SJCRH30 (cell line): ENCODE measurements at regions not wholly inside any gene's neighbourhood (a gene's known extent, or its start where the extent isn't known, plus 50 kb on each side); places are given as distances from the start of the nearest gene placed in this dataset.

Experiments used
- DNase-seq, 2 experiments: peaks; one replicate each; pipeline ENCODE4 v3.0.0-alpha.2; 2015 to 2020
- H3K27ac ChIP-seq: fragments of 250-450 bp; sonication (Bioruptor Pico); 2 replicates; pipeline ENCODE4 v1.5.1; 2020; ENCODE audit warnings: mild to moderate bottlenecking, moderate library complexity
- H3K27me3 ChIP-seq: fragments of 250-450 bp; sonication (Bioruptor Pico); 2 replicates; pipeline ENCODE4 v1.5.1; 2020; ENCODE audit warnings: mild to moderate bottlenecking, moderate library complexity
- H3K36me3 ChIP-seq: fragments of 250-450 bp; sonication (Bioruptor Pico); 2 replicates; pipeline ENCODE4 v1.5.1; 2020; ENCODE audit warnings: mild to moderate bottlenecking, moderate library complexity
- H3K4me1 ChIP-seq: fragments of 250-450 bp; sonication (Bioruptor Pico); 2 replicates; pipeline ENCODE4 v1.5.1; 2020; ENCODE audit warnings: mild to moderate bottlenecking, moderate library complexity
- H3K4me3 ChIP-seq: fragments of 250-450 bp; sonication (Bioruptor Pico); 2 replicates; pipeline ENCODE4 v1.5.1; 2020; ENCODE audit warnings: mild to moderate bottlenecking, moderate library complexity
- H3K9me3 ChIP-seq: fragments of 250-450 bp; sonication (Bioruptor Pico); replicated peaks from 2 replicates; pipeline ENCODE4 v1.5.1; 2020; ENCODE audit warnings: mild to moderate bottlenecking, moderate library complexity

- Histone ChIP-seq H3K4me1 (no peaks in the 10 kb centered on the region), H3K36me3 (no peaks in the 10 kb centered on the region), H3K27me3 (no peaks in the 10 kb centered on the region; the same call in 1 of the 2 replicates), H3K27ac (no peak overlapping the region), H3K4me3 (no peak overlapping the region), H3K9me3 (no peaks in the 10 kb centered on the region)
- peak in 1 of 2 experiments; percentile 18 for DNase-seq
These were observed 56.2 kb upstream of the NPY start for GRCh38 chr7:24227603-24228359.

DNA sequence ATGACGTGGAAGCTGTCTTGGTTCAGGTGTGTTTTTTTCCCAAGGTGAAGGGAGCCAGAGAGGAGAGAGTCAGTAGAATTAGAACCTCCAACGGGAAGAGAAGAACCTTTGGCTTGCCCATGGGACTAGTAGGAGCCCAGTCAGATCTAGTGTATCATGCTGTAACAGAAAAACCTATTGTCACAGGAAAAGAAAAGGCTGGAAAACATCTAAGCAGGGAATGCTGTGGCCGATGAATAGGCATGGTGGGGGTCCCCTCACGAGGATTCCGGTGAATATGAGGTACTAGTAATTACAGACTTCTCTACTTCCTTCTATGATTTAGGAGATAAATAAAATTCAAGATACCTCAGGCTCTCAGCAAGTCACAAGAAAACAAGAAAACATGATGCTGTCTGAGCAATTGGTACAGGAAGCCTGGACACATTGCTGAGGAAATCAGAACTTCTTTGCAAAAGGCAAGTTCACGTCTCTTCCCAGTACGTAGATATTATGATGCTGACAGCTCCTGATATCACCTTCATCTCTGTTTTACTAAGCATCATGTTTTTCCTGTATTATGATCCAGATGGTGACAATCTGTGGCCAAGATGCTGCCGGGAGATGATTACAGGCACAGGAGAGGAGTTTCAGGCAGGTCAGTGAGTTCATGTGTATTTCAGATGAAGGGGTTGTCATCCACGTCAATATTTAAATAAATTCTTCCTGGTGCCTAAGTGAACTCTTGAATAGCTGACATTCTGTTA lies 54.3 kb upstream of the NPY start:
- no peak for DNase-seq
- Histone ChIP-seq H3K4me1 (no peaks in the 10 kb centered on the region), H3K27me3 (no peaks in the 10 kb centered on the region; the same call in 1 of the 2 replicates), H3K36me3 (no peaks in the 10 kb centered on the region), H3K27ac (no peak overlapping the region), H3K4me3 (no peak overlapping the region), H3K9me3 (no peaks in the 10 kb centered on the region)

DNA sequence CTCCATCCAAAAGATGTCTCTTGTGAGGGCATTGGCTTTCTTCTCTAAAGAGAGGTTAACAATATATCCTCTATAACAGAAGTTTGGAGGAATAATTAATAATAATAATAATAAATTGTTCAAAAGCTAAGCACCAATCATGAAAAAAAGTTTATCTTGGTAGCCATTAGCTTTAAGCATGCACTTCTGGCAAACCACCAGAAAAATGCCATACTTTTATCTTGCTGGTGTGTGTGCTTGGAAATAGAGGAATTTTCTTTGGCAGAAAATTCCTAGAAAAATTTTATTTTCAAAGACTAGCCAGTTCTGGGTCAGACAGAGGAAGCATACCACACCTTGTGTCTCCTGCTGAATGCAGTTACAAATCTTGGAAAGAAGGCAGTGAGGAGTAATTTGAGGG lies 52.5 kb upstream of the NPY start:
- no peaks in the 10 kb centered on the region for H3K9me3 ChIP-seq
- H3K27ac ChIP-seq = no peak overlapping the region
- no peaks in the 10 kb centered on the region for H3K36me3 ChIP-seq
- DNase-seq = no peak
- no peak overlapping the region for H3K4me3 ChIP-seq
- no peaks in the 10 kb centered on the region; the same call in 1 of the 2 replicates for H3K27me3 ChIP-seq
- no peaks in the 10 kb centered on the region for H3K4me1 ChIP-seq

GRCh38 chr7:24233386-24233785 lies 50.6 kb upstream of the NPY start:
- no peaks in the 10 kb centered on the region; the same call in 1 of the 2 replicates for H3K27me3 ChIP-seq
- no peak for DNase-seq
- no peak overlapping the region for H3K27ac ChIP-seq
- H3K4me1 ChIP-seq = no peaks in the 10 kb centered on the region
- no peak overlapping the region for H3K4me3 ChIP-seq
- H3K36me3 ChIP-seq = no peaks in the 10 kb centered on the region
- no peaks in the 10 kb centered on the region for H3K9me3 ChIP-seq
